GM18870 (cell line): ENCODE measurements at regions not wholly inside any gene's neighbourhood (a gene's known extent, or its start where the extent isn't known, plus 50 kb on each side); places are given as distances from the start of the nearest gene placed in this dataset.
"Not testable (repeated sequence)": the region's sequence is repeated elsewhere in the genome, so short reads cannot be mapped to it uniquely, and the experiment has no call there.

Source experiments
- ATAC-seq: cut with Tn5 transposase; IDR thresholded peaks from one replicate; pipeline ENCODE4 v1.9.1; 2021; ENCODE audit warnings: moderate library complexity; ENCODE audit not compliant: unreplicated experiment

GRCh38 chr12:54799966-54800365, 54.4 kb upstream of the MUCL1 start:
- not testable (repeated sequence) for ATAC-seq

GRCh38 chr12:54798651-54799050, 55.7 kb upstream of the MUCL1 start:
- ATAC-seq = no peak

- no peak for ATAC-seq
These were observed 57.3 kb upstream of the MUCL1 start for GRCh38 chr12:54796991-54797390.

GRCh38 chr12:54795644-54796043, 58.7 kb upstream of the MUCL1 start:
- no peak for ATAC-seq

GRCh38 chr12:54786081-54786480, 68.2 kb upstream of the MUCL1 start:
- ATAC-seq = no peak

- ATAC-seq = no peak
These were observed 70.2 kb upstream of the MUCL1 start for GRCh38 chr12:54784115-54784514.

- ATAC-seq = not testable (repeated sequence)
These were observed 77.3 kb upstream of the MUCL1 start for GRCh38 chr12:54777031-54777430.

- no peak for ATAC-seq
These were observed 80.7 kb upstream of the MUCL1 start for GRCh38 chr12:54773593-54773992.

- ATAC-seq = no peak
These were observed 88.7 kb upstream of the MUCL1 start for GRCh38 chr12:54765652-54766051.

GRCh38 chr12:54762390-54762789, 91.9 kb upstream of the MUCL1 start:
- no peak for ATAC-seq

GRCh38 chr12:54759751-54760150, 94.6 kb upstream of the MUCL1 start:
- ATAC-seq = no peak

GRCh38 chr12:54751493-54751892, 102.8 kb upstream of the MUCL1 start:
- no peak for ATAC-seq

- ATAC-seq = peak; percentile 68
These were observed 101.1 kb upstream of the DCD start for GRCh38 chr12:54749191-54749818.

GRCh38 chr12:54744590-54744989, 96.4 kb upstream of the DCD start:
- ATAC-seq = no peak

GRCh38 chr12:54740882-54741281, 92.7 kb upstream of the DCD start:
- no peak for ATAC-seq

GRCh38 chr12:54736549-54736948, 88.4 kb upstream of the DCD start:
- no peak for ATAC-seq

GRCh38 chr12:54734196-54734950, 86.2 kb upstream of the DCD start:
- ATAC-seq = no peak

- no peak for ATAC-seq
These were observed 77.2 kb upstream of the DCD start for GRCh38 chr12:54725233-54725843.

GRCh38 chr12:54723379-54724256, 75.5 kb upstream of the DCD start:
- no peak for ATAC-seq

- ATAC-seq = no peak
These were observed 73.1 kb upstream of the DCD start for GRCh38 chr12:54721312-54721711.

GRCh38 chr12:54719691-54720090, 71.5 kb upstream of the DCD start:
- ATAC-seq = no peak
